ENCODE measurements at regions not wholly inside any gene's neighbourhood (a gene's known extent, or its start where the extent isn't known, plus 50 kb on each side); places are given as distances from the start of the nearest gene placed in this dataset.

DNA sequence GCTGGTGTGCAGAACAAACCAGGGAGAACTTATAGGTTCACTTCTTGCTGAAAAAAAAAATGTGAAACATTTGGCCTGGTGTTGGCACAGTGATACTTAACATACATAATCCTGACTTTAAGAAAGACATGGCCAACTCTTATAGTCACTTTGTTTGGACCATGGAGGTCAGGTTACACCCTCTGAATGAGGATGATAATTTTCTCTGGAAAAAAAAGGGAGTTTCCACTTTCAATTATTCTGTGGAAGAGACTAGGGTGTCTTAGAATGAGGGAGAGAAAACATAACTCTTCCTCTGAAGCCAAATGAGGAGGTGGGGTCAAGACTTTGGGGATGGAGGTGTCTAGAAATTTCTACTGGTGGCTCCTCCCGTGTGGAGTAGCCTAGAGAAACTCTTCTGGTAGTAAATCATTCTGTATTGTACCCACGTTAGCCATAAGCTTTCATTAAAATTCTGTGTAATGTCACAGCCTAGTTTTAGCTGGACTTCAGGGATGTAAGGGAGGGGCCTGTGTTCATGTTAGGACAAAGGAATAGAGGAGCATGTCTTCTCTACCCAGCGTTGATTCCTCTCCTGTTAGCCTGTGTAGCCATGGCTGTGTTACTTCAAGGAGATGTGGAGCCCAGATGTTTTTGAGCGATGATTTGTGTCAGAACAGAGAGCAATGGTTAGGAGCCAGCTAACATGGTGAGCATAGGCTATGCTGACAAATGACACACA, 328.3 kb downstream of the GPAT3 start:
- TF ChIP-seq BRCA1 (IDR thresholded peaks at IDR 0.05; ENCODE audit: low read depth, low read length) (no peak), DPF2 (IDR thresholded peaks at IDR 0.05) (no peak), ESRRA (IDR thresholded peaks at IDR 0.05; ENCODE audit: low read length) (no peak), SIN3A (IDR thresholded peaks at IDR 0.05; ENCODE audit: low read depth, low read length) (no peak)
- TF ChIP-seq, protein P1, sequence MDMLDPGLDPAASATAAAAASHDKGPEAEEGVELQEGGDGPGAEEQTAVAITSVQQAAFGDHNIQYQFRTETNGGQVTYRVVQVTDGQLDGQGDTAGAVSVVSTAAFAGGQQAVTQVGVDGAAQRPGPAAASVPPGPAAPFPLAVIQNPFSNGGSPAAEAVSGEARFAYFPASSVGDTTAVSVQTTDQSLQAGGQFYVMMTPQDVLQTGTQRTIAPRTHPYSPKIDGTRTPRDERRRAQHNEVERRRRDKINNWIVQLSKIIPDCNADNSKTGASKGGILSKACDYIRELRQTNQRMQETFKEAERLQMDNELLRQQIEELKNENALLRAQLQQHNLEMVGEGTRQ (IDR thresholded peaks at IDR 0.05; ENCODE audit: borderline replicate concordance, low read depth, low read length), result no peak
